Sigmoid colon (tissue), 6 donors: ENCODE measurements at regions not wholly inside any gene's neighbourhood (a gene's known extent, or its start where the extent isn't known, plus 50 kb on each side); places are given as distances from the start of the nearest gene placed in this dataset.
"Not testable (repeated sequence)": the region's sequence is repeated elsewhere in the genome, so short reads cannot be mapped to it uniquely, and the experiment has no call there.

Experiments used
- DNase-seq: peaks from one replicate; pipeline ENCODE4 v3.0.0-alpha.2; 2019
- H3K27ac ChIP-seq, 4 donors: fragments of 200-600 bp; sonication (generic); one replicate each; pipeline ENCODE4 v1.5.1; 2016 to 2019; ENCODE audit warnings: mild to moderate bottlenecking in 1 of 4
- H3K27me3 ChIP-seq, 3 donors: fragments of 200-600 bp; sonication (generic); one replicate each; pipeline ENCODE4 v1.5.1; 2019; ENCODE audit warnings: mild to moderate bottlenecking in 1 of 3
- H3K36me3 ChIP-seq, 4 donors: fragments of 200-600 bp; sonication (generic); one replicate each; pipeline ENCODE4 v1.5.1; 2016 to 2019
- H3K4me1 ChIP-seq, 4 donors: fragments of 200-600 bp; sonication (generic); one replicate each; pipeline ENCODE4 v1.5.1; 2017 to 2019
- H3K4me3 ChIP-seq, 4 donors: fragments of 200-600 bp; sonication (generic); one replicate each; pipeline ENCODE4 v1.5.1; 2017 to 2019; ENCODE audit warnings: mild to moderate bottlenecking in 2 of 4, moderate library complexity in 1 of 4
- H3K9me3 ChIP-seq, 4 donors: fragments of 200-600 bp in 3 of 4; sonication (generic) in 3 of 4; one replicate each; pipeline versions ENCODE4 v1.5.1 to v1.6.1; 2013 to 2019
- EP300 ChIP-seq, 4 donors: sonication (generic); formaldehyde crosslinking; IDR thresholded peaks; one replicate each; pipeline ENCODE4 v1.6.1; 2017; ENCODE audit warnings: antibody characterized with exemption in 4 of 4
- POLR2A ChIP-seq, 2 donors: fragments of 450-650 bp; IDR thresholded peaks; one replicate each; pipeline ENCODE4 v1.6.1; 2016; ENCODE audit warnings: antibody characterized with exemption in 2 of 2, mild to moderate bottlenecking in 2 of 2, moderate library complexity in 2 of 2
- POLR2AphosphoS5 ChIP-seq, 4 donors: sonication (generic); formaldehyde crosslinking; IDR thresholded peaks; one replicate each; pipeline ENCODE4 v1.6.1; 2017; ENCODE audit warnings: antibody characterized with exemption in 4 of 4
- WGBS, 2 donors: extraction: QIAGEN DNeasy Blood & Tissue Kit; methylation state at CpG; one replicate each; pipeline ENCODE4 v1.1.7; 2013; 5-methylcytosine and 5-hydroxymethylcytosine counted together
- intact Hi-C: fragments of 100-400 bp; cut with DNase I; formaldehyde crosslinking; loops from one replicate; pipeline ENCODE4 v1.15.1; 2023
- TF ChIP-seq, protein P1 (sequence below), 4 experiments: fragments of 450-650 bp in 3 of 4; fragments of 200-600 bp in 1 of 4; IDR thresholded peaks; one replicate each; pipeline ENCODE4 v1.5.1; 2016 to 2019; ENCODE audit warnings: antibody characterized with exemption in 4 of 4, mild to moderate bottlenecking in 3 of 4, moderate library complexity in 2 of 4
- donor health status: healthy with polysubstance abuse.
- donor health status: healthy.

DNA sequence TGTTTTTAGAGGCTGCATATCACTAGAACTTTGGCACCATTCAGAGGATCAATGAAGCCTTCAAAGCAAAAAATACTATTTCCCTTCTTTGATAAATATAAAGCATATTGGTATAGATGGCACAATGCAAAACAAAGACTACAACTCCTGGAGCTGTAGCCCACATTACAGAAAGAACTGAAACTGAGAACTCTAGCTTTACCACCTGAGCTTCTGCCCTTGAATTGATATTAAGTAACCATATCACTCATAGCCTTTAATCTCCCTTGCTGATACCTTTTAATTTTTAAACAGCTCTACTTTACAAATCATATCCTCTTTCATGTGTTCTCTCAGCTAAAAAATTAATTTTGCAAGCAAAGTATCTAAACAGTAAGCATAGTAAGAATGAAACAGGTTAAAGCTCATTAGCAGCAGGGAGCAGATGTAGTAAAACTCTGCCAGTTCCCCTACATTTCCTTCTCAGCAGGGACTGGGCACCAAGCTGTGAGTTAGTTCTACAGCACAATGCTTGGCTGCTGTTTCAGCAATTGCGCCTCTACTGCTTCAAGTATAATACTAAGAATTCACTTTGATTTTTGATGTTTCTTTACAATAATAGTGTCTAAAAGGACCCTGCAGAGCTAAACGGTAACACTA is 97.9 kb upstream of the NANOGP8 start:
- no peaks in the 10 kb centered on the region for H3K36me3 ChIP-seq
- no peaks in the 10 kb centered on the region for H3K27me3 ChIP-seq
- no peaks in the 10 kb centered on the region for H3K9me3 ChIP-seq
- H3K27ac ChIP-seq: no peak overlapping the region
- H3K4me1 ChIP-seq: peaks cover 0 to 22% (median 7%) of the 10 kb centered on the region in 4 donors
- intact Hi-C loops: no loop called here
- TF ChIP-seq POLR2AphosphoS5 (IDR thresholded peaks at IDR 0.05) (no peak), EP300 (IDR thresholded peaks at IDR 0.05) (no peak), POLR2A (IDR thresholded peaks at IDR 0.05) (no peak)
- TF ChIP-seq, protein P1, sequence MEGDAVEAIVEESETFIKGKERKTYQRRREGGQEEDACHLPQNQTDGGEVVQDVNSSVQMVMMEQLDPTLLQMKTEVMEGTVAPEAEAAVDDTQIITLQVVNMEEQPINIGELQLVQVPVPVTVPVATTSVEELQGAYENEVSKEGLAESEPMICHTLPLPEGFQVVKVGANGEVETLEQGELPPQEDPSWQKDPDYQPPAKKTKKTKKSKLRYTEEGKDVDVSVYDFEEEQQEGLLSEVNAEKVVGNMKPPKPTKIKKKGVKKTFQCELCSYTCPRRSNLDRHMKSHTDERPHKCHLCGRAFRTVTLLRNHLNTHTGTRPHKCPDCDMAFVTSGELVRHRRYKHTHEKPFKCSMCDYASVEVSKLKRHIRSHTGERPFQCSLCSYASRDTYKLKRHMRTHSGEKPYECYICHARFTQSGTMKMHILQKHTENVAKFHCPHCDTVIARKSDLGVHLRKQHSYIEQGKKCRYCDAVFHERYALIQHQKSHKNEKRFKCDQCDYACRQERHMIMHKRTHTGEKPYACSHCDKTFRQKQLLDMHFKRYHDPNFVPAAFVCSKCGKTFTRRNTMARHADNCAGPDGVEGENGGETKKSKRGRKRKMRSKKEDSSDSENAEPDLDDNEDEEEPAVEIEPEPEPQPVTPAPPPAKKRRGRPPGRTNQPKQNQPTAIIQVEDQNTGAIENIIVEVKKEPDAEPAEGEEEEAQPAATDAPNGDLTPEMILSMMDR (IDR thresholded peaks at IDR 0.05): no peak
- H3K4me3 ChIP-seq: no peak overlapping the region
- DNase-seq: no peak
- WGBS, 2 donors: 74 to 81% methylated on average over 2 of the region's 2 CpGs

DNA sequence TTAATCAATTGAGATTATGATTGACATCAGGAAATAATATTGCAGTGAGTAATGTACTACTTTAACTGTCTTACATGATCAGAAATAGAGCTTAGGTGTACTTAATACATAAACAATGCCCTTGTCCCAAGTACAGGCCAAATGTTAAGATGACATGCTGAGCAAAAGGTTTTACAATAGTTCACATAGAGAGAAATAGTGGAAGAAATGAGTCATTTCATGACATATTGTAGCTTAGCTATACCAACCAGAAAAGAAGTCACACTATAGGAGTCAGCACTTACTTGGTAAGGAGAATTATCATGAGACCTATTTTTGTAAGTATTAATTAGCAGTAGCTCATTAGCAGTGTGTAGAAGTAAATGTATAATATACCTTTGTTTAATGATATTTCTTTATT is 96.4 kb upstream of the NANOGP8 start:
- intact Hi-C loops: no loop called here
- no peak for TF ChIP-seq EP300 (IDR thresholded peaks at IDR 0.05)
- TF ChIP-seq POLR2AphosphoS5 (IDR thresholded peaks at IDR 0.05): no peak
- TF ChIP-seq, protein P1 (IDR thresholded peaks at IDR 0.05): no peak
- TF ChIP-seq POLR2A (IDR thresholded peaks at IDR 0.05): no peak
- peaks cover 0 to 11% (median under 1%) of the 10 kb centered on the region in 4 donors for H3K4me1 ChIP-seq

DNA sequence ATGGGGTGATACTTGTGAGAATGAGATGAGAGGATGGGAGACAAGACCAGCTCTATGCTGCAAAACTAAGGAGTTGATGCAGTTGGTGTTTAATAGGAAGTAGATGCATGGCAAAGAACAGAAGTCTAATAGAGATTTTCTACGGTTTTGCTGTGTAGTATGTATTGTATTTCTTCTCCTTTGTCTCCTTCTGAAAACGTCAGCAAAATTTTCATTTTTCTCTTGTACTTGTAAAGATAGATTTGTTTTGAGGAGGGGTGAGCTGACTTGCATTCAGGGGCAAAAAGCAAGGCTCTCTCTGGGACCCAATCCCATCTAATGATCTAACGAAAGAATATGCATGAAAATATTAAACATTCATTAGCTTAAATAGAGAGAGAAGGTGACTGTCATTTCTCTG is 94.6 kb upstream of the NANOGP8 start:
- Histone ChIP-seq H3K27ac (no peak overlapping the region), H3K27me3 (no peaks in the 10 kb centered on the region), H3K9me3 (no peaks in the 10 kb centered on the region), H3K4me3 (no peak overlapping the region), H3K36me3 (no peaks in the 10 kb centered on the region), H3K4me1 (peaks cover 0 to 7% (median 0%) of the 10 kb centered on the region in 4 donors)
- 86 to 93% methylated on average over 3 of the region's 3 CpGs for WGBS, 2 donors
- intact Hi-C loops: no loop called here
- no peak for DNase-seq
- no peak for TF ChIP-seq POLR2AphosphoS5 (IDR thresholded peaks at IDR 0.05)
- TF ChIP-seq EP300 (IDR thresholded peaks at IDR 0.05): no peak
- TF ChIP-seq, protein P1 (IDR thresholded peaks at IDR 0.05): no peak
- no peak for TF ChIP-seq POLR2A (IDR thresholded peaks at IDR 0.05)

More for the DNA sequence above, 96.4 kb upstream of the NANOGP8 start:
- Histone ChIP-seq H3K9me3 (no peaks in the 10 kb centered on the region), H3K4me3 (no peak overlapping the region), H3K36me3 (no peaks in the 10 kb centered on the region), H3K27ac (no peak overlapping the region), H3K27me3 (no peaks in the 10 kb centered on the region)
- DNase-seq: no peak

DNA sequence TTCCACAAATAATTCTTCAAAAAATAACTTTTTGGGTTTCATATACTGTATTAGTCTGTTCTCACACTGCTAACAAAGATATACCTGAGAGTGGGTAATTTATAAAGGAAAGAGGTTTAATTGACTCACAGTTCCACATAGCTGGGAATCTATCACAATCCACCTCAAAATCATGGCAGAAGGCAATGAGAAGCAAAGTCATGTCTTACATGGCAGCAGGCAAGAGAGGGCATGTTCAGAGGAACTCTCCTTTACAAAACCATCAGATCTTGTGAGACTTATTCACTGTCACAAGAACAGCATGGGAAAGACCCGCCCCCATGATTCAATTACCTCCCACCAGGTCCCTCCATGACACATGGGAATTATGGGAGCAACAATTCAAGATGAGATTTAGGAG is 93.1 kb upstream of the NANOGP8 start:
- H3K27me3 ChIP-seq, H3K36me3 ChIP-seq, H3K9me3 ChIP-seq: not testable (repeated sequence)

DNA sequence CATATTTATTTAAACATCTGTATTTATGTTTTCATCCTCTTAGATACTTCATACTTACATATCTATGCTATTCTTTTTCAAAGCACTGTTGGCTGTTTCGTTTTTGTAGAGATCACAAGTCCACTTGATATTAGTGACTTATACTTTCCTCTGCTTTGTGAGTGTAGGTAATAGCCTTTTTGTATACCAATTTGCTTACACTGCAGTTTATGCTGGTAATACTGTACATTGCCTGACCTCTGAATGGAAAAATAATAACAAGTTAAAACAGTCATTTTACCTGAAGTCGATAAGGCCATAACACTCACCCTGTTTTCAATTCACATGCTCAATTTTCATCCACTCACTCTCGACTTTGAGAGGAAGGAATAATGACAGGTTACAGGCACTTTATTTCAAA is 89.9 kb upstream of the NANOGP8 start:
- intact Hi-C loops: no loop called here
- Histone ChIP-seq H3K4me1 (peaks cover 0 to 8% (median 6%) of the 10 kb centered on the region in 4 donors), H3K4me3 (no peak overlapping the region), H3K36me3 (no peaks in the 10 kb centered on the region), H3K27ac (no peak overlapping the region), H3K9me3 (no peaks in the 10 kb centered on the region), H3K27me3 (no peaks in the 10 kb centered on the region)
- DNase-seq: no peak
- TF ChIP-seq, protein P1 (IDR thresholded peaks at IDR 0.05): no peak
- TF ChIP-seq POLR2AphosphoS5 (IDR thresholded peaks at IDR 0.05): no peak
- no peak for TF ChIP-seq EP300 (IDR thresholded peaks at IDR 0.05)
- TF ChIP-seq POLR2A (IDR thresholded peaks at IDR 0.05): no peak
- 71 to 73% methylated on average over 3 of the region's 3 CpGs for WGBS, 2 donors

More for the DNA sequence above, 93.1 kb upstream of the NANOGP8 start:
- WGBS, 2 donors: 78 to 91% methylated on average over 1 of the region's 1 CpG
- DNase-seq, H3K4me1 ChIP-seq, H3K4me3 ChIP-seq, intact Hi-C loops, H3K27ac ChIP-seq: not testable (repeated sequence)
